GM12878 (cell line): ENCODE measurements at regions not wholly inside any gene's neighbourhood (a gene's known extent, or its start where the extent isn't known, plus 50 kb on each side); places are given as distances from the start of the nearest gene placed in this dataset.

ENCODE experiments used
- RAD21 ChIP-seq: IDR thresholded peaks from 2 replicates; pipeline ENCODE4 v1.6.1; 2011; ENCODE audit warnings: mild to moderate bottlenecking, low read depth, low read length, moderate library complexity; ENCODE audit not compliant: insufficient read depth
- SRF ChIP-seq, 2 experiments: IDR thresholded peaks; 2 replicates each; pipeline ENCODE4 v1.6.1; 2011; ENCODE audit warnings: low read depth in 2 of 2, low read length in 2 of 2, mild to moderate bottlenecking in 1 of 2, moderate library complexity in 1 of 2
- TCF3 ChIP-seq: IDR thresholded peaks from 2 replicates; pipeline ENCODE4 v1.6.1; 2012; ENCODE audit warnings: low read depth, mild to moderate bottlenecking, low read length, borderline replicate concordance; ENCODE audit not compliant: insufficient read depth
- ZNF274 ChIP-seq: IDR thresholded peaks from one replicate; pipeline ENCODE4 v1.8.0; 2011; ENCODE audit not compliant: insufficient read length, insufficient read depth
- TF ChIP-seq, protein P1 (sequence below): fragments of 150-350 bp; IDR thresholded peaks from 2 replicates; pipeline ENCODE4 v1.6.1; 2016; ENCODE audit warnings: low read depth, low read length
- TF ChIP-seq, protein P2 (sequence below), 3 experiments: IDR thresholded peaks in 2 of 3; conservative IDR thresholded peaks in 1 of 3; 2 replicates each; pipeline ENCODE4 v1.5.1; 2011; ENCODE audit warnings: low read depth in 3 of 3, low read length in 3 of 3, mild to moderate bottlenecking in 3 of 3, control low read depth in 2 of 3, moderate library complexity in 2 of 3, inconsistent platforms in 1 of 3, mixed read lengths in 1 of 3; ENCODE audit not compliant: control insufficient read depth in 2 of 3, insufficient read depth in 1 of 3; ENCODE audit errors: extremely low read depth in 1 of 3
- TF ChIP-seq, protein P3 (sequence below): fragments of 450-650 bp; IDR thresholded peaks from 2 replicates; pipeline ENCODE4 v1.6.1; 2017; ENCODE audit warnings: mild to moderate bottlenecking, low read depth, inconsistent platforms; ENCODE audit not compliant: poor library complexity, severe bottlenecking

DNA sequence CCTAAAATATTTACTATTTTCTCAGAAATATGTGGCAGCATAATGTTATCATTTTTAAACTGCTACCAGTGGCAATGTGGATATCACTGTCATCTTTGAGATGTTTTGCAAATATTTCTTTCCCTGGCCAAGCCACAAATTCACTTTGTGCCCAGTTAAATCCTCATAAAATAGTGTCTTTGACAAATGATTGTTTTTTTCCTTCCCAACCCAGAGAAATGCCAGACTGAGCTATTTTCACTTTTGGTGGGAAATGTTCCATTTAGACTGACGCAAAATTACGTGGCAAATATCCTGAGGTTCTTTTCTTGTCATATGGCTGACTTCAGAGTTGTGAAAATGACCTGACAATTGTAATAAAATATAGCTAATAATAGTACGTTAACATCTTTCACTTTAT, 807.0 kb upstream of the SOX9 start:
- TF ChIP-seq SRF (IDR thresholded peaks at IDR 0.05; ENCODE audit: low read depth in 2 of 2, low read length in 2 of 2) = no peak
- TF ChIP-seq, protein P1, sequence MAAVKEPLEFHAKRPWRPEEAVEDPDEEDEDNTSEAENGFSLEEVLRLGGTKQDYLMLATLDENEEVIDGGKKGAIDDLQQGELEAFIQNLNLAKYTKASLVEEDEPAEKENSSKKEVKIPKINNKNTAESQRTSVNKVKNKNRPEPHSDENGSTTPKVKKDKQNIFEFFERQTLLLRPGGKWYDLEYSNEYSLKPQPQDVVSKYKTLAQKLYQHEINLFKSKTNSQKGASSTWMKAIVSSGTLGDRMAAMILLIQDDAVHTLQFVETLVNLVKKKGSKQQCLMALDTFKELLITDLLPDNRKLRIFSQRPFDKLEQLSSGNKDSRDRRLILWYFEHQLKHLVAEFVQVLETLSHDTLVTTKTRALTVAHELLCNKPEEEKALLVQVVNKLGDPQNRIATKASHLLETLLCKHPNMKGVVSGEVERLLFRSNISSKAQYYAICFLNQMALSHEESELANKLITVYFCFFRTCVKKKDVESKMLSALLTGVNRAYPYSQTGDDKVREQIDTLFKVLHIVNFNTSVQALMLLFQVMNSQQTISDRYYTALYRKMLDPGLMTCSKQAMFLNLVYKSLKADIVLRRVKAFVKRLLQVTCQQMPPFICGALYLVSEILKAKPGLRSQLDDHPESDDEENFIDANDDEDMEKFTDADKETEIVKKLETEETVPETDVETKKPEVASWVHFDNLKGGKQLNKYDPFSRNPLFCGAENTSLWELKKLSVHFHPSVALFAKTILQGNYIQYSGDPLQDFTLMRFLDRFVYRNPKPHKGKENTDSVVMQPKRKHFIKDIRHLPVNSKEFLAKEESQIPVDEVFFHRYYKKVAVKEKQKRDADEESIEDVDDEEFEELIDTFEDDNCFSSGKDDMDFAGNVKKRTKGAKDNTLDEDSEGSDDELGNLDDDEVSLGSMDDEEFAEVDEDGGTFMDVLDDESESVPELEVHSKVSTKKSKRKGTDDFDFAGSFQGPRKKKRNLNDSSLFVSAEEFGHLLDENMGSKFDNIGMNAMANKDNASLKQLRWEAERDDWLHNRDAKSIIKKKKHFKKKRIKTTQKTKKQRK = no peak
- no peak for TF ChIP-seq TCF3
- no peak for TF ChIP-seq ZNF274
- no peak for TF ChIP-seq RAD21
- TF ChIP-seq, protein P2, sequence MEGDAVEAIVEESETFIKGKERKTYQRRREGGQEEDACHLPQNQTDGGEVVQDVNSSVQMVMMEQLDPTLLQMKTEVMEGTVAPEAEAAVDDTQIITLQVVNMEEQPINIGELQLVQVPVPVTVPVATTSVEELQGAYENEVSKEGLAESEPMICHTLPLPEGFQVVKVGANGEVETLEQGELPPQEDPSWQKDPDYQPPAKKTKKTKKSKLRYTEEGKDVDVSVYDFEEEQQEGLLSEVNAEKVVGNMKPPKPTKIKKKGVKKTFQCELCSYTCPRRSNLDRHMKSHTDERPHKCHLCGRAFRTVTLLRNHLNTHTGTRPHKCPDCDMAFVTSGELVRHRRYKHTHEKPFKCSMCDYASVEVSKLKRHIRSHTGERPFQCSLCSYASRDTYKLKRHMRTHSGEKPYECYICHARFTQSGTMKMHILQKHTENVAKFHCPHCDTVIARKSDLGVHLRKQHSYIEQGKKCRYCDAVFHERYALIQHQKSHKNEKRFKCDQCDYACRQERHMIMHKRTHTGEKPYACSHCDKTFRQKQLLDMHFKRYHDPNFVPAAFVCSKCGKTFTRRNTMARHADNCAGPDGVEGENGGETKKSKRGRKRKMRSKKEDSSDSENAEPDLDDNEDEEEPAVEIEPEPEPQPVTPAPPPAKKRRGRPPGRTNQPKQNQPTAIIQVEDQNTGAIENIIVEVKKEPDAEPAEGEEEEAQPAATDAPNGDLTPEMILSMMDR (IDR thresholded peaks at IDR 0.05 in 2 of 3, conservative IDR thresholded peaks at IDR 0.05 in 1 of 3; ENCODE audit: control insufficient read depth in 2 of 3, extremely low read depth in 1 of 3, insufficient read depth in 1 of 3, low read depth in 3 of 3, low read length in 3 of 3) = no peak
- TF ChIP-seq, protein P3, sequence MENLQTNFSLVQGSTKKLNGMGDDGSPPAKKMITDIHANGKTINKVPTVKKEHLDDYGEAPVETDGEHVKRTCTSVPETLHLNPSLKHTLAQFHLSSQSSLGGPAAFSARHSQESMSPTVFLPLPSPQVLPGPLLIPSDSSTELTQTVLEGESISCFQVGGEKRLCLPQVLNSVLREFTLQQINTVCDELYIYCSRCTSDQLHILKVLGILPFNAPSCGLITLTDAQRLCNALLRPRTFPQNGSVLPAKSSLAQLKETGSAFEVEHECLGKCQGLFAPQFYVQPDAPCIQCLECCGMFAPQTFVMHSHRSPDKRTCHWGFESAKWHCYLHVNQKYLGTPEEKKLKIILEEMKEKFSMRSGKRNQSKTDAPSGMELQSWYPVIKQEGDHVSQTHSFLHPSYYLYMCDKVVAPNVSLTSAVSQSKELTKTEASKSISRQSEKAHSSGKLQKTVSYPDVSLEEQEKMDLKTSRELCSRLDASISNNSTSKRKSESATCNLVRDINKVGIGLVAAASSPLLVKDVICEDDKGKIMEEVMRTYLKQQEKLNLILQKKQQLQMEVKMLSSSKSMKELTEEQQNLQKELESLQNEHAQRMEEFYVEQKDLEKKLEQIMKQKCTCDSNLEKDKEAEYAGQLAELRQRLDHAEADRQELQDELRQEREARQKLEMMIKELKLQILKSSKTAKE = no peak
